GM21576 (cell line): ENCODE measurements at regions not wholly inside any gene's neighbourhood (a gene's known extent, or its start where the extent isn't known, plus 50 kb on each side); places are given as distances from the start of the nearest gene placed in this dataset.
"Not testable (repeated sequence)": the region's sequence is repeated elsewhere in the genome, so short reads cannot be mapped to it uniquely, and the experiment has no call there.

Source experiments
- ATAC-seq: cut with Tn5 transposase; IDR thresholded peaks from one replicate; pipeline ENCODE4 v1.9.1; 2021; ENCODE audit warnings: mild to moderate bottlenecking, moderate library complexity; ENCODE audit not compliant: unreplicated experiment

DNA sequence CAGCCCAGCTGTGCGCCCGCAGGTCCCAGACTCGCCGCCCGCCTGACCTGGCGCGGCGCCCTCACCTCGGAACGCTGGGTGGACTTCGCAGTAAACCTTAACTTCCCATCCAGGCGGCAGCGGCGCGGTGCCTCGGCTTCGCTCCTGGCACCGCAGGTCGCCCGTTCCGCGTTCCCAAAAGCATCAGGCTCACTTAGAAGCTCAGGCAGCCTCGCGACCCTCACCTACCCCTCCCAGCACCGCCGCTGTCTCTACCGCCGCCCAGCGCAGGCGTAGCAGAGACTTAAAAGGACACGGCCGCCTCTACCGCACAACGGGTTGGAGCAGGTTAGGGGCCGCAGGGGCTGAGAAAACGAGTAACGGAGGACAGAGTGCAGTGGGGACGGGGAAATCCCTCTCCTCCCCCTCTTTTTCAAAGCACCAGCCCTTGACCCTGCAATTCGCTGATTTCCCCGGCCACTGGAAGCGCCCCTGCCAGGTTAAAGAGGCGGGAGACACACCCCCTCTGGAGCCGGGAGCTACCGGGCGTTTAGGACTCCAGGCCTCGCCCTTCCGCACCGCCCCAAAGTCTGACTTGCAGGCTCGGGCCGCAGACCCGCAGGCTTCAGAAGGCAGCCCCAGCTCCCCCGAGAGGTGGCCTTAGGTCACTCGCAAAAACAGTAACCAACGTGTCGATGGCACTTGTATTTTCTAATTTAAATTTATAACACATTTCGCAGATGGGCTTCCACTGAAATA, 328.5 kb downstream of the FAM72C start:
- no peak for ATAC-seq

DNA sequence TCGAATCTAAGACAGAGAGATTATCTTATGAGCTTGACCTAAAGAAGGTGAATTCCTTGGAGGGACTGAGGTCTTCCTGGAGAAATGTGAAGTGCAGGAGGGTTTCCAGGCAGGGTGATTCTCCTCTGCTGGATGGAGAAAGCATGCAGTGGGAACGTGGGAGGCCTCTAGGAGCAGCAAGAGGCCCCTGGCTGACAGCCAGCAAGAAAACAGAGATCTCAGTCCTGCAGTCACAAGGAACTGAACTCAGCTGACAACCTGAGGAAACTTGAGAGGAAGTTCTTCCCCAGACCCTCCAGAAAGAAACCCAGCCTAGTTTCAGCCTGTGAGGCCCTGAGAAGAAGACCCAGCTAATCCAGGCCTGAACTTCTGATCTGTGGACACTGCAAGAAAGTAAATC, 345.9 kb downstream of the FAM72C start:
- no peak for ATAC-seq

DNA sequence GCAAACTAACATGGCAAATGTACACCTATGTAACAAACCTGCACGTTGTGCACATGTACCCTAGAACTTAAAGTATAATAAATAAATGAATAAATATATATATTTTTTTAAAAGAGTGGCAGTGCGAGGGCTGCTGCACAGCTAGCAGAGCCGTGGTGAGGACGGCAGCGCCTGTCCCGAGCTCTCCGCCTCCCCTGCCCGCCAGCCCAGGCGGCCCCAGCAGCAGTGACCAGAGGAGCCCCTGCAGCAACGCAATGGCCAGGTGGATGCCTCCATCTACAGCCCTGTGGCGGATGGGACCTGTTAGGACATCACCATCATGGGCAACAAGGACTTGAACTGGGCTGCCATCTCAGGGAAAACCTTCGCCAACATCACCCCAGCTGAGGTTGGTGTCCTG, 351.9 kb downstream of the FAM72C start:
- ATAC-seq, result no peak

DNA sequence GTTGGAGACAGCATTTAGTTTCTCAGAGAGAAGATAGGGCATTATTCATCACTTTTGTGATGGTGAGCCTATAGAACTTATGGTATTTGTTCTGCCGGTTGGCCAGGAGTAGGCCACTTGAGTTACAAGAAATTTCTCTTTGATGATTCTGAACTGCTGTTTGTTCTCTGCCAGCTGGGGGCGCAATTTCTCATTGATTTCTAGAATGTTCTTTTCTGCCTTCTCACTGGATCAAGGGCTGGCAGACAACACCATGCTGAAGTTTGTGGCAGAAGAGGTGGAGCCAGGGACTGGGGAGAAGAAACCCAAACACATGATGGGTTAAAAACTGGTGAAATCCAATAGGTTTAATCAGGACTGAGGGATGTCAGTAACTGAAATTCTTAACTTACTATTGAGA, 360.6 kb downstream of the FAM72C start:
- ATAC-seq, result no peak

DNA sequence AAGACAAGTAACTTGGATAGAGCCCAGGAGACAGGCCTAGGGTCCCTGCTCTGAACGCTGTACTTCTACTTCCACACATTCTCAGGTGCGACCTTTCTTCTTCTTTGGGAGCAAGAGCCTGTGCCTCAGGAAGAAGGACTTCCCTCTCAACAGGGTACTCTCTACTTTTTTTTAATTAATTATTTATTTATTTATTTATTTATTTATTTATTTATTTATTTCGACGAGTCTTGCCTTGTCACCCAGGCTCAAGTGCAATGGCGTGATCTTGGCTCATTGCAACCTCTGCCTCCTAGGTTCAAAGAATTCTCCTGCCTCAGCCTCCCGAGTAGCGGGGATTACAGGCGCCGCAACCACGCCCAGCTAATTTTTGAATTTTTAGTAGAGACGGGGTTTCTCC, 361.6 kb downstream of the FAM72C start:
- no peak for ATAC-seq

DNA sequence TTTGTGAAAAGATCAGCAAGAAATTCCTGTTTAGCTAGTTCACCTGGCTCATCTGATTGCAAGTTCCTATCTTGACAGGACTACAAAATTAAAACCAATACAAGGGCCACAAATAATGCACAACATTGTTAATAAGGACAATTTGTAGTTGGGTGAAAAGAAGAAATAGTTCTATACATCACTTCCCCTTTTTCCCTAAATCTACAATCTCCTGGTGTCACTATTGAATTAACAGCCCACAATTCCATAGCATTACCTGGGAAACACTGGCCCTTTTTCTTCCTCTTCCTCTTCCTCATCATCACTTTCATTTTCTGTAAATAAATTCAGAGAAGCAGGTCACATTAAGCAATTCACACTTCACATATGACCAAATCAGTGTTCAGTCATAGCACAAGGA, 366.9 kb downstream of the FAM72C start:
- ATAC-seq, result no peak

DNA sequence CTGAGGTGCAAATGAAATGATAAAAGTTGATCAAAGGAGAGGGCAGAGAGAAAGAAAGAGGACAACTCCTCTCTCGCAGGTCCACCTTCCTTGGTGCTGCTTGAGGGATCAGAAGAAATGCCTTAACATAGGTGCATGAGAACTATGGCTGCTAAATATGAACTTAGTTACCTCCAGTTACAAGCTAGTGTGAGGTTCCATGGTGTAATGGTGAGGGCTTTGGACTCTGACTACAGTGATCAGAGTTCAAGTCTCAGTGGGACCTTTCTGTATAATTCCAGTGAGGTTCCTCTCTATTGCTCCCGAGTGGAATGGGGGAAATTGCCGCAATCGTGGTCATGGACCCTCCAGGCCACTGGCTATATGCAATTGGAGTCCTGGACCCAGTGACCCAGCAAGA, 387.3 kb downstream of the FAM72C start:
- no peak for ATAC-seq

DNA sequence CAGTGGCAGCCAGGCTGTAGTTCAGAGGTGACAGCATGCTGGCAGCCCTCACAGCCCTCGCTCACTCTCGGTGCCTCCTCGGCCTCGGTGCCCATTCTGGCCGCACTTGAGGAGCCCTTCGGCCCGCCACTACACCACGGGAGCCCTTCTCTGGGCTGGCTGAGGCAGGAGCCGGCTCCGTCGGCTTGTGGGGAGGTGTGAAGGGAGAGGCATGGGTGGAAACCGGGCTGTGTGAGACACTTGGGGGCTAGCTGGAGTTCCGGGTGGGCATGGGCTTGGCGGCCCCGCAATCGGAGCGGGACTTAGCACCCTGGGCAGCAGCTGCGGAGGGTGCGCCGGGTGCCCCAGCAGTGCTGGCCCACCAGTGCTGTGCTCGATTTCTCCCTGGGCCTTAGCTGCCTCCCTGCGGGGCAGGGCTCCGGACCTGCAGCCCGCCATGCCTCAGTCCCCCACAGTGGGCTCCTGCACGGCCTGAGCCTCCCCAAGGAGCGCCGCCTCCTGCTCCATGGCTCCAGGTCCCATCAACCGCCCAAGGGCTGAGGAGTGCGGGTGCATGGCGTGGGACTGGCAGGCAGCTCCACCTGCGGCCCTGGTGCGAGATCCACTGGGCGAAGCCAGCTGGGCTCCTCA, 396.8 kb downstream of the FAM72C start:
- ATAC-seq, result no peak

DNA sequence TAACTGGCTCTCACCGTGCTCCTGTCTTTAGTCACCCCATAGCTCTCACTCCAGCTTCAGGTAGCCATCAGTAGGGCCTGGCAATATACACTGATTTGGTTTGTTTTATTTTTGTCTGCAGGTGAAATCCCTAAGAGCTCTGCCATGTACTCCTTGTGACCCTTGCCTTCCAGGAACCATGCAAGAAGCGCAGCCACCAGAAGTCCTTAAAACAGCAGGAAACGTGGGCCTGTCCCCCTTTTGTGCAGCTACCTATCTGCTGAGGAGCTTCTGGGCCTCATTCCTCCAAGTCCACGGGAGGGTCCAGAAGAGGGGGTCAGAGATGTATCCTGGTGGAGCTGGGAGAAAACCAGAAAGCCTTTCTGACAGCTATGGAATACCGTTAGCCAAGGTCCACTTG, 399.1 kb downstream of the FAM72C start:
- not testable (repeated sequence) for ATAC-seq

DNA sequence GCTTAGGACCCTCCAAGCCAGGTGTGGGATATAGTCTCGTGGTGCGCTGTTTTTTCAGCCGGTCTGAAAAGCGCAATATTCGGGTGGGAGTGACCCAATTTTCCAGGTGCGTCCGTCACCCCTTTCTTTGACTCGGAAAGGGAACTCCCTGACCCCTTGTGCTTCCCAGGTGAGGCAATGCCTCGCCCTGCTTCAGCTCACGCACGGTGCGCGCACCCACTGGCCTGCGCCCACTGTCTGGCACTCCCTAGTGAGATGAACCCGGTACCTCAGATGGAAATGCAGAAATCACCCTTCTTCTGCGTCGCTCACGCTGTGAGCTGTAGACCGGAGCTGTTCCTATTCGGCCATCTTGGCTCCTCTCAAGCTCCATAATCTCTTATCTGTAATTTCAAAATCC, 408.0 kb downstream of the FAM72C start:
- not testable (repeated sequence) for ATAC-seq

DNA sequence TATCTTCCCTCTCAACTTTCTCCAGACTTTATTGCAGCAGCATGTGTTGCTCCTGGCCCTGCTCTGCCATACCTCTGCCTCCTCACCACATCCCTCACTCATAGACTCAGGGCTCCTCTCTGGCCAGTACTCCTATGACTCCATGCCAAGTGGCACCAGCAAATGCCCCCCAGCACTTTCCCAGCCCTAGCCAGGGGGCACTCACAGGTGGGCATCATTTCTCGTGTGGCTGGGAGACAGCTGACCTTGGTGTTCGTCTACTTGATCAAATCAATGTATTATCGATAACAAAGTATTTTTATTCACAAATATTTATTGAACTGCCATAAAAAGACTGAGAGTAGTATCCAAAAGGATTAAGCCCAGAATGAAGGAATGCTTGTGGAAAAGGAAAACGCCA, 418.2 kb downstream of the FAM72C start:
- no peak for ATAC-seq

DNA sequence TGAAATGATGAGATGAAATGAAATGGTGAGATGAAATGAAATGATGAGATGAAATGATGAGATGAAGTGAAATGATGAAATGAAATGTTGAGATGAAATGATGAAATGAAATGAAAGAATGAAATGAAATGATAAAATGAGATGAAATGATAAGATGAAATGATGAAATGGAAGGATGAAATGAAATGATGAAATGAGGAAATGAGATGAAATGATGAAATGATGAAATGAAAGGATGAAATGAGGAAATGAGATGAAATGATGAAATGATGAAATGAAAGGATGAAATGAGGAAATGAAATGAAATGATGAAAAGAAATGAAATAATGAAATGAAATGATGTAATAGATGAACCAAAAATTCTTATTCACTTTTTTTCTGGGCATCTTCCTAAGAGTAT, 467.1 kb downstream of the FAM72C start:
- ATAC-seq, result not testable (repeated sequence)

DNA sequence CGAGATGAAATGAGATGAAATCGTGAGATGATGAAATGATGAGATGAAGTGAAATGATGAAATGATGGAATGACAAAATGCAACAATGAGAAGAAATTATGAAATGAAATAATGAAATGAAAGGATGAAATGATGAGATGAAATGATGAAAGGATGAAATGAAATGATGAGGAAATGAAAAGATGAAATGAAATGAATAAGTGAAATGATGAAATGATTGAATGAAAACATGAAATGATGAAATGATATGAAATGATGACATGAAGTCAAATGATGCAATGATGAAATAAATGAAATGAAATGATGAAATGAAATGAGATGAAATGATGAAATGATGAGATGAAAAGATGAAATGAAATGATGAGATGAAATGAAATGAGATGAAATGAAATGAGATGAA, 467.7 kb downstream of the FAM72C start:
- not testable (repeated sequence) for ATAC-seq

DNA sequence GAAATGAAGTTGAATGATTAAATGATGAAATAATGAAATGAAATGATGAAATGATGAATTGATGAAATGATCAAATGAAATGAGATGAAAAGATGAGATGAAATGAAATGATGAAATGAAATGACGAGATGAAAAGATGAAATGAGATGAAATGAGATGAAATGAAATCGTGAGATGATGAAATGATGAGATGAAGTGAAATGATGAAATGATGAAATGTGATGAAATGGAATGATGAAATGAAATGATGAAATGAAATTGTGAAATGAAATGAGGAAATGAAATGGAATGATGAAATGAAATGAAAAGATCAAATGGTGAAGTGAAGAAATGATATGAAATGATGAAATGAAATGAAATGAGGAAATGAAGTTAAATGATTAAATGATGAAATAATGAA, 468.7 kb downstream of the FAM72C start:
- ATAC-seq, result not testable (repeated sequence)

DNA sequence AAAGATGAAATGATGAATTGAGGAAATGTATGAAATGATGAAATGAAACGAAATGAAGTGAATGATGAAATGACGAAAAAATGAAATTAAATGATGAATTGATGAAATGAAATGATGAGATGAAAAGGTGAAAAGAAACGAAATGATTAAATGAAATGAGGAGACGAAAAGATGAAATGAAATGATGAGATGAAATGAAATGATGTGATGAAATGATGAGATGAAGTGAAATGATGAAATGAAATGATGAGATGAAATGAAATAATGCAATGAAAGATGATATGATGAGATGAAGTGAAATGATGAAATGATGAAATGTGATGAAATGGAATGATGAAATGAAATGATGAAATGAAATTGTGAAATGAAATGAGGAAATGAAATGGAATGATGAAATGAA, 469.7 kb downstream of the FAM72C start:
- ATAC-seq, result not testable (repeated sequence)

DNA sequence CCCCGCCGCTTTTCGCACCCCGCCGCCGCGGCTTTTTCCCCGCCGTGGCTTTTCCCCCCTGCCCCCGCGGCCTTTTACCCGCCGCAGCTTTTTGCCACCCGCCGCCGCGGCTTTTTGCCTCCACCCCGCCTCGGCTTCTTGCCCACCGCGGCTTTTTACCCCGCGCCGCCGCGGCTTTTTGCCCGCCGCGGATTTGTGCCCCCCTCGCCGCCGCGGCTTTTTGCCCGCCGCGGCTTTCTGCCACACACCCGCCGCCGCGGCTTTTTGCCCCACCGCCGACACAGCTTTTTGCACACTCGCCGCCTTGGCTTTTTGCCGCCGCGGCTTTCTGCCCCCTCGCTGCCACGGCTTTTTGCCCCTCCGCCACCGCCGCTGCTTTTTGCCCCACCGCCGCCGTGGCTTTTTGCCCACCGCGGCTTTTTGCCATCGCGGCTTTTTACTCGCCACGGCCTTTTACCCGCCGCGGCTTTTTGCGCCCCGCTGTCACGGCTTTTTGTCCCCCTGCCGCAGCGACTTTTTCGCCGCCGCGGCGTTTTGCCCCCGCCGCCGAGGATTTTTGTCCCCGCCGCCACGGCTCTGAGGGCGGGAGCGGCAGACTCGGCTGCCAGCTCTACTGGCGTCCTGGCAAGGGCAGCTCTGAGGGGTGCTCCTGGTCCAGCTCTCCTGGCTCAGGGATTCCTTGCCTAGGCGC, 473.6 kb downstream of the FAM72C start:
- not testable (repeated sequence) for ATAC-seq

DNA sequence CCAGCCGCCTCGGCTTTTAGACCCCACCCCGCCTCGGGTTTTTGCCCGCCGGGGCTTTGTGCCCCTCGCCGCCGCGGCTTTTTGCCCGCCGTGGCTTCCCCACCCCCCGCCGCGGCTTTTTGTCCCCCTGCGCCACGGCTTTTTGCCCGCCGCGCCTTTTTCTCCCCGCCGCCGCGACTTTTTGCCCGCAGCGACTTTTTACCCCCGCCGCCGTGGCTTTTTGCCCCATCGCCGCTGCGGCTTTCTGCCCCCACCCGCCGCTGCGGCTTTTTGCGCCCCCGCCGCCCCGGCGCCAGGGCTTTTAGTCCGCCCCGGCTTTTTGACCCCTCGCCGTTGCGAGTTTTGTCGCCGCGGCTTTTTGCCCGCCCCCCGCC, 474.4 kb downstream of the FAM72C start:
- ATAC-seq, result no peak

DNA sequence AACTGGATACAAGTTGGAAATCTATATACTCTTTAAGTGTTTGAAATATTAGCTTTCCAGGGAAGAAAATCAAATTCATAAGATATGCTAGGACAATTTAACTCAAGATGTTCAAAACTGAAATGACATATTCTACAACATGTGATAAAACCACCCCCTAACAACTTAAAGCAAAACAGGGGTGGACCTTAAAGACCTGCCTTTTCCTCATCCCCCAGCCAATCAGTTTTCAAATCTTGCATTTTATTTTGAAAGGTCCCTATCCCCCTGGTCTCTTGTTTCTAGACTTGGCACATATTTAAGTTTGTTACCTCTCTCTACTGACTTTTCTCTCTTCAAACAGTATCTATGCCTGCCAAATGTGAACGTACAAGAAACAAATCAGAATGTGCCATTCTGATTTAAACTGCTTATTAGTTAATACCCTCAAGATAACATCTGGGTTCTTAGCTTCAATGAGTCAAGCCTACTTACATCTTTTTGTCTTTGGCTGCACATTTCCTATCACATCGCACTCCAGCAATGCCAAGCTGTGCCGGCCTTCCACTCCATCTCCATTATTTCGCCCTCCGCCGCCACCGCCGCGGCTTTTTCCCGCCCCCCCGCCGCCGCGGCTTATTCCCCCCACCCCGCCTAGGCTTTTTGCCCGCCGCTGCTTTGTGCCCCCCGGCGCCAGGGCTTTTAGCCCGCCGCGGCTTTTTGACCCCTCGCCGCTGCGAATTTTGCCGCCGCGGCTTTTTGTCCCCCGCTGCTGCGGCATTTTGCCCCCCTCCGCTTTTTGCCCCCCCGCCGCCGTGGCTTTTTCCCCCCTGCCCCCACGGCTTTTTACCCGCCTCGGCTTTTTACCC, 475.0 kb downstream of the FAM72C start:
- not testable (repeated sequence) for ATAC-seq
